ENCODE measurements at regions not wholly inside any gene's neighbourhood (a gene's known extent, or its start where the extent isn't known, plus 50 kb on each side); places are given as distances from the start of the nearest gene placed in this dataset.

DNA sequence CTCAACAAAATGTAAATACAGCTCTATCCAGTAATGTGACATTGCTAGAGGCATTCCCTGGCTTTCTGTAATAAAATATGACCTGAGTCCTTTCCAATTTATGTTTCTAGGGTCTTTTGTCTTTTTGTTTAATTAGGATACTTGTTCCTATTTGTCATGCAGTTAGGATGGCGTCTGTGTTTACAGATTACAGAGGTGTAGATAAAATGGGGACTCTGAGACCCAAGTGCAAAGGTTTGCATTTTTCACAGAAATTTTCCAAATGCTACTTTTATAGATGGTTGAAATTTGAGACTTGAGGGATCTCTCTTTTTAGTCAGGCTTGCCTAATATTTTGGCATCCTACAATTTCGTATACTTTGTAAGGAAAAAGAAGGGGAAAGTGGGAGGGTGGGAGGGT is 332.4 kb downstream of the PTEN start:
- TF ChIP-seq, protein P1, sequence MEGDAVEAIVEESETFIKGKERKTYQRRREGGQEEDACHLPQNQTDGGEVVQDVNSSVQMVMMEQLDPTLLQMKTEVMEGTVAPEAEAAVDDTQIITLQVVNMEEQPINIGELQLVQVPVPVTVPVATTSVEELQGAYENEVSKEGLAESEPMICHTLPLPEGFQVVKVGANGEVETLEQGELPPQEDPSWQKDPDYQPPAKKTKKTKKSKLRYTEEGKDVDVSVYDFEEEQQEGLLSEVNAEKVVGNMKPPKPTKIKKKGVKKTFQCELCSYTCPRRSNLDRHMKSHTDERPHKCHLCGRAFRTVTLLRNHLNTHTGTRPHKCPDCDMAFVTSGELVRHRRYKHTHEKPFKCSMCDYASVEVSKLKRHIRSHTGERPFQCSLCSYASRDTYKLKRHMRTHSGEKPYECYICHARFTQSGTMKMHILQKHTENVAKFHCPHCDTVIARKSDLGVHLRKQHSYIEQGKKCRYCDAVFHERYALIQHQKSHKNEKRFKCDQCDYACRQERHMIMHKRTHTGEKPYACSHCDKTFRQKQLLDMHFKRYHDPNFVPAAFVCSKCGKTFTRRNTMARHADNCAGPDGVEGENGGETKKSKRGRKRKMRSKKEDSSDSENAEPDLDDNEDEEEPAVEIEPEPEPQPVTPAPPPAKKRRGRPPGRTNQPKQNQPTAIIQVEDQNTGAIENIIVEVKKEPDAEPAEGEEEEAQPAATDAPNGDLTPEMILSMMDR (IDR thresholded peaks at IDR 0.05 in 2 of 3, conservative IDR thresholded peaks at IDR 0.05 in 1 of 3; ENCODE audit: control insufficient read depth in 2 of 3, extremely low read depth in 1 of 3, insufficient read depth in 1 of 3, low read depth in 3 of 3, low read length in 3 of 3): no peak
- no peak for TF ChIP-seq KDM1A (IDR thresholded peaks at IDR 0.05; ENCODE audit: borderline replicate concordance)
- TF ChIP-seq SMAD1 (IDR thresholded peaks at IDR 0.05; ENCODE audit: low read depth, partially characterized antibody): no peak
- TF ChIP-seq, protein P2, sequence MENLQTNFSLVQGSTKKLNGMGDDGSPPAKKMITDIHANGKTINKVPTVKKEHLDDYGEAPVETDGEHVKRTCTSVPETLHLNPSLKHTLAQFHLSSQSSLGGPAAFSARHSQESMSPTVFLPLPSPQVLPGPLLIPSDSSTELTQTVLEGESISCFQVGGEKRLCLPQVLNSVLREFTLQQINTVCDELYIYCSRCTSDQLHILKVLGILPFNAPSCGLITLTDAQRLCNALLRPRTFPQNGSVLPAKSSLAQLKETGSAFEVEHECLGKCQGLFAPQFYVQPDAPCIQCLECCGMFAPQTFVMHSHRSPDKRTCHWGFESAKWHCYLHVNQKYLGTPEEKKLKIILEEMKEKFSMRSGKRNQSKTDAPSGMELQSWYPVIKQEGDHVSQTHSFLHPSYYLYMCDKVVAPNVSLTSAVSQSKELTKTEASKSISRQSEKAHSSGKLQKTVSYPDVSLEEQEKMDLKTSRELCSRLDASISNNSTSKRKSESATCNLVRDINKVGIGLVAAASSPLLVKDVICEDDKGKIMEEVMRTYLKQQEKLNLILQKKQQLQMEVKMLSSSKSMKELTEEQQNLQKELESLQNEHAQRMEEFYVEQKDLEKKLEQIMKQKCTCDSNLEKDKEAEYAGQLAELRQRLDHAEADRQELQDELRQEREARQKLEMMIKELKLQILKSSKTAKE (IDR thresholded peaks at IDR 0.05; ENCODE audit: low read depth, poor library complexity, severe bottlenecking): no peak
- TF ChIP-seq HDAC2 (IDR thresholded peaks at IDR 0.05): no peak
- no peak for TF ChIP-seq POLR2A (IDR thresholded peaks at IDR 0.05; ENCODE audit: low read depth, low read length)
- TF ChIP-seq, protein P3, sequence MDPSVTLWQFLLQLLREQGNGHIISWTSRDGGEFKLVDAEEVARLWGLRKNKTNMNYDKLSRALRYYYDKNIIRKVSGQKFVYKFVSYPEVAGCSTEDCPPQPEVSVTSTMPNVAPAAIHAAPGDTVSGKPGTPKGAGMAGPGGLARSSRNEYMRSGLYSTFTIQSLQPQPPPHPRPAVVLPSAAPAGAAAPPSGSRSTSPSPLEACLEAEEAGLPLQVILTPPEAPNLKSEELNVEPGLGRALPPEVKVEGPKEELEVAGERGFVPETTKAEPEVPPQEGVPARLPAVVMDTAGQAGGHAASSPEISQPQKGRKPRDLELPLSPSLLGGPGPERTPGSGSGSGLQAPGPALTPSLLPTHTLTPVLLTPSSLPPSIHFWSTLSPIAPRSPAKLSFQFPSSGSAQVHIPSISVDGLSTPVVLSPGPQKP (IDR thresholded peaks at IDR 0.05; ENCODE audit: low read depth, low read length): no peak

Measured in GM12878 (cell line).